ENCODE measurements at regions not wholly inside any gene's neighbourhood (a gene's known extent, or its start where the extent isn't known, plus 50 kb on each side); places are given as distances from the start of the nearest gene placed in this dataset.
"Not testable (repeated sequence)": the region's sequence is repeated elsewhere in the genome, so short reads cannot be mapped to it uniquely, and the experiment has no call there.

DNA sequence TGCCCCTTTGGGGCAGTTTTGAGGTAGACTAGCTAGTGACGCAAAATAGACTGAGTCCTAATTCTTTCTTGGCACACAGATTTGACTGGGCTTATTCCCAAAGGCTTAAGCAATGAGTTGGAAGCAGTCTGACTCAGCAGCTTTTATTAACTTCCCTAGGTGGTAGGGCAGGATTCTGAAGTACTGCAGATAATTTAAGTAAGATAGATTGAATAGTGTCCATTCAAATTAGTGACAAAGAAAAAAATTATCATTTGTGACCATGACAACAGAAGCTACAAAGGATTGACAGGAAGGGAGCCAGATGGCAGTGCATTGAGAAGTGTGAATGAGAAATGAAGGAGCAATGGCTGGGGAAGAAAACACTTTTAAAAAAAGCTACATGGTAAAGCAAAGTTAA is 649.4 kb downstream of the CDH9 start:
- DNase-seq: no peak

- DNase-seq: no peak
These were observed 651.9 kb downstream of the CDH9 start for GRCh38 chr5:26386532-26386931.

DNA sequence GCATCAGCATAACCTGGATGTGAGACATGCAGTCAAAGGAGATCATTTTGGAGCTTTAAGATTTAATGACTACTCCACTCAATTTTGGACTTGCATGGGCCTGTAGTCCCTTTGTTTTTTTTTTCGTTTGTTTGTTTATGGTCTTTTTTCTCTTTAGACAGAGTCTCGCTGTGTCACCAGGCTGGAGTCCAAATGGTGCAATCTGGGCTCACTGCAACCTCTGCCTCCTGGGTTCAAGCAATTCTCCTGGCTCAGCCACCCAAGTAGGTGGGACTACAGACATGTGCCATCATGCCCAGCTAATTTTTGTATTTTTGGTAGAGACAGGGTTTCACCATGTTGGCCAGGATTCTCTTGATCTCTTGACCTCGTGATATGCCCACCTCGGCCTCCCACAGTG is 673.8 kb downstream of the CDH9 start:
- not testable (repeated sequence) for DNase-seq

- DNase-seq: no peak
These were observed 694.5 kb downstream of the CDH9 start for GRCh38 chr5:26343801-26344325.

- DNase-seq: no peak
These were observed 698.8 kb downstream of the CDH9 start for GRCh38 chr5:26339576-26339975.

- peak; percentile 37 for DNase-seq
These were observed 708.7 kb downstream of the CDH9 start for GRCh38 chr5:26329562-26330189.

GRCh38 chr5:26326153-26326759 is 712.1 kb downstream of the CDH9 start:
- DNase-seq: no peak

GRCh38 chr5:26325432-26325831 is 713.0 kb downstream of the CDH9 start:
- DNase-seq: not testable (repeated sequence)

GRCh38 chr5:26324273-26324895 is 714.0 kb downstream of the CDH9 start:
- not testable (repeated sequence) for DNase-seq

DNA sequence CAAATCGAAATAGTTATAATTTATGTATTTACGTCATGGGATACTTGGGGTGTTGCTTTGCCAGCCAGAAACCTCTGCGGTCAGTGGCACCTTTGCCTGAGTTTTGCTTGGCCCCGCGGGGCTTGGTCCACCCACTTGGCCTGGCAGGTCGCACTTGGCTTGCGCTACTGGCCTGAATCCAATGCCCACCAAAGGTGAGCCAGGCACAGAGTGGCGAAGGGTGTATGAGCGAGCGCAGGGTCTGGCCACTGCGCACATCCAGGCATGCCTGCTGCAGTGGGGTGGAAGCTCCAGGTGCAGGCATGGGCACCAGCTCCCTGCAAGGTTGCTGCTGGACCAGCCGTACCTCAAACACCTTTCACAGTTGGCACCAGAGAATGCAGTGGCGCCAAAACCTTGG is 714.6 kb downstream of the CDH9 start:
- DNase-seq: no peak

- DNase-seq: no peak
These were observed 717.1 kb downstream of the CDH9 start for GRCh38 chr5:26321278-26321677.

- DNase-seq: no peak
These were observed 728.0 kb downstream of the CDH9 start for GRCh38 chr5:26310415-26310814.

- no peak for DNase-seq
These were observed 742.8 kb downstream of the CDH9 start for GRCh38 chr5:26295541-26295940.

DNA sequence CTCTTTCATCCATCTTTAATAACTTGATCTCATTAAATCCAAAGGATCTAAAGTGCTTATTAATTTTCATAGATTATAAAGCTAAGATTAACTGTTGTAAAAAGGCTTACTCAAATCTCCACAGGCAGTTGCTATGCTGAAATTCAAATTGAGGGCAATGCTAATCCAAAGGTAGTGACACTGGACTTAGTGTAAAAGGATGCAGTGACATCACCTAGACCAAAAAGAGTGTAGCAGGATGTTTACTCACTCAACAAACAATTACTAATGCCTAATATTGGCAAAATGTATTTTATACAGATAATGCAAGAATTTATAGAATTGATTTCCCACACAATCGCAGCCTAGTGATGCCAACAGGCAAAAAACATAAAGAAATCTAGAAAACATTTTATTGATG is 756.2 kb downstream of the CDH9 start:
- no peak for DNase-seq

DNA sequence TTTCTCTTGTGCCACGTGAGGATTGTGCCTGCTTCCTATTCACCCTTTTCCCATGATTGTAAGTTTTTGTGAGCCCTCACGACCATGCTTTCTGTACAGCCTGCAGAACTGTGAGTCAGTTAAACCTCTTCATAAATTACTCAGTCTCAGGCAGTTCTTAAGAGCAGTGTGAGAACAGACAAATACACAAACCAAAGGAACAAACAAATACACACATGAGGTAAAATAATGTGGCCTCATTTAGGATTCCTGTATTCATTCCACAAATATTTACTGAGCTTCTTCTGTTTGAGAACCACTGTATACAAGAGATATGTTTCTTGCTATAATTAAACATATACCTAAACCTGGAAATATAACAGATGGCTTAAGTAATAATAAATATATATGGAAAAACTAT is 760.3 kb downstream of the CDH9 start:
- no peak for DNase-seq

DNA sequence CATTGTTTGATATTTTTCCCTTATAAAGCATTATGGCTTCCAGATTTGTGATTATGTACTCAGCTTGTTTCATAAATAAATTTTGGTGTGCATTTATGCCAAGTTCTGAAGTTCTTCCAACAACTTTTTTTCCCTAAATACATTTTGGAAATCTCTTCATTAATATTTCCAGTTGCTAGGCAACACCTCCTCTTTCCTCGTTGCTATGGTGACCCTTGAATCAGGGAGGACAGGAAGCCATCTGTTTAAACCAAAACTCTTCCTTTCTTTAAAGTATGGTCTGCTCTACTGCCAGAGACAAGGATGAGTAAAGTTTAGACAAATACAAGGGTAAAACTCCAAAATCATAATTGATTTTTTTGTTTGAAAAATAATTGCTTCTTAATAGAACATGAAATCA is 779.3 kb downstream of the CDH9 start:
- no peak for DNase-seq

DNA sequence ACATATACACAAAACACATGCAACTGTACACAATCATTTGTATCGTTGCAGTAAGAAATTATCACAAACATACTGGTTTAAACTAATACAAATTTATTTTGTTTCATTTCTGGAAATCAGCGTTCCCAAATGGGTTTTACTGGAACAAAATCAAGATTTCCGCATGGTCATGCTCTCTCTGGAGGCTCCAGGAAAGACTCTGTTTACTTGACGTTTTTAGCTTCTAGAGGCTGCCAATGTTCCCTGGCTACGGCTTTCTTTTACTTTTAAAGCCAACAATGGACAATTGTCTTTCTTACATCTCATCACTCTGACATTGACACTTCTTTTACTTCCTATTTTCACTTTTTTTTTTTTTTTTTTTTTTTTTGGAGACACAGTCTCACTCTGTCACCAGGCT is 793.1 kb downstream of the CDH9 start:
- DNase-seq: peak; percentile 7

- no peak for DNase-seq
These were observed 798.8 kb downstream of the CDH9 start for GRCh38 chr5:26239588-26239987.

DNA sequence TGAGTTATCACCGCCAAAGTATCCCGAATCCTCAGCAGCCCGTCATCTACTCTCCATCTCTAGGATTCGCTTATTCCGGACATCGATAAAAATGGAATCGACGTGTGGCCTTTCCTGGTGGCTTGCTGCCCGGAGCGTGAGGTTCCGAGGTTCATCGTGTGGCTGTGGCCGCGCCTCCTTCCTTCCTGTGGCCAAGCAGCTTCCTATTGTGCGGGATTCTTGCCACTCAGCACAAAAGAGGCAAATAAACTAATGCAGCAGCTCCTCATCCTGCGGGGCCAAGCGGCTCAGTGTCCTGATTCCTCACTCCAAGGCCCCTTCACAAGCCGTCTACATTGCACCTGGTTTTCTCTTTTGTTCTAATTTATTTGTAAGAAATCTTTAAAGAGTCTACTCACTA is 800.9 kb downstream of the CDH9 start:
- no peak for DNase-seq

DNA sequence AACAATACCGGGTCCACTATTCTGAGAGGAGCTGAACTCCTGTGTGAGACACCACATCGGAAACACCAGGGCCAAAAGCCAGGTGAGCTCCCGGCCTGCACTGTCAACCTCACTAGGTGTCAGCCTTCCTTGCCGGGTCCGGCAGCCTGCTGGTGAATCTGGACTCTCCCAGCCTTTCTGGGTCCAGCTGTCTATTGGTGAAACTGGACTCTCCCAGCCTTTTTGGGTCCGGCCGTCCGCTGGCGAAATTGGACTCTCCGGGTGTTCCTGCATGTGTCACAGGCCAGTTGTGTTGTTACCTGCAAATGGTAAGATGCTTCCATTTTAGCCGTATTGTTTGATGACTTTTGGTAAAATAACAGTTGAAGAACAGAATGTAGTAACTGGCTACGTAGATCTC is 801.5 kb downstream of the CDH9 start:
- no peak for DNase-seq

DNA sequence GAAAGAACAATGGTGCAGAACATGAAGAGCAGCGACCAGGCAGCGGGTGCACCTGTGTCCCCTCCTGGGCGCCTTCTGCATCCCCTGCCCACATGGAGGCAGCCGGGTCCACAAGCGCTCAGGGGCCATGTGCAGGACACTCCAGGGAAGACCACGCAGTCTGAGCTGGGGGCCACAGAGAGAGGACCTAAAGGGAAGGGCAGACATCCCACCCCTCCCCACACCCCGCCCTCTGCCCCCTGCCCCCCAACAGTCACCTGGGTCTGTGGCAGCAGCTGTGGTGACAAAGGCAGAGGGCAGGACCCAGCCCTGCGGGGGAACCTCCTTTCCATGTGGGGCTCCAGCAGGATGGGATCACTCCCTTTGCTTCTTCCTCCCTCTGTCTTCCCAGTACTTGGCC is 805.7 kb downstream of the CDH9 start:
- no peak for DNase-seq

DNA sequence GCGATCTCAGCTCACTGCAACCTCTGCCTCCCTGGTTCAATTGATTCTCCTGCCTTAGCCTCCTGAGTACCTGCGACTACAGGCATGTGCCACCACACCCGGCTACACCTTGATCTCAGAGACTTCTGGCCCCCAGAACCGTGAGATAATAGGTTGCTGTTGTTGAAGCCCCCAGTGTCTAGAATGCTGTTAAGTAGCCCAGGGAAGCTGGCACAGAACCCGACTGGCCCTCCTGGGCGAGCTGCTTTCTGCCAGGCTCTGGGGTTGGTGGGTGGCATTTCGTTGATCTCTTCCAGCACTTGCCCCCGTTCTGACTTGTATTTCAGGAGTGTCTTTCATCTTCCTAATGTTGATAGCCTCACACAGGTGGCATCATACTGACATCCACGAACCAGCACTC is 807.1 kb downstream of the CDH9 start:
- DNase-seq: no peak

- DNase-seq: no peak
These were observed 808.5 kb downstream of the CDH9 start for GRCh38 chr5:26229848-26230247.

DNA sequence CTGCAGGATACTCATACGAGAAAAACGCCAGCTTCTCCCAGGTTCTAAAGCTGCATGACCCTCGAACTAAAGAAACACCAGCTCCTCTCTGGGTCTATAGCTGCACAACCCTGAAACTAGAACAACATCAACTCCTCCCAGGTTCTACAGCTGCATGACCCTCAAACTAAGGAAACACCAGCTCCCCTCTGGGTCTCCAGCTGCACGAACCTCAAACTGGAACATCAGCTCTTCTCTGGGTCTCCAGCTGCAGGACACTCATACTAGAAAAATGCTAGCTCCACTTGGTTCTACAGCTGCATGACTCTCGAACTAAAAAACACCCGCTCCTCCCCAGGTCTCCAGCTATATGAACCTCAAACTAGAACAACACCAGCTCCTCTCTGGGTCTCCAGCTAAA is 811.1 kb downstream of the CDH9 start:
- no peak for DNase-seq

Measured in tongue (tissue), 1 donor.